GM18870 (cell line): ENCODE measurements at regions not wholly inside any gene's neighbourhood (a gene's known extent, or its start where the extent isn't known, plus 50 kb on each side); places are given as distances from the start of the nearest gene placed in this dataset.

ENCODE experiments used
- ATAC-seq: cut with Tn5 transposase; IDR thresholded peaks from one replicate; pipeline ENCODE4 v1.9.1; 2021; ENCODE audit warnings: moderate library complexity; ENCODE audit not compliant: unreplicated experiment

- no peak for ATAC-seq
Observed at GRCh38 chr4:24117975-24118374, 228.1 kb upstream of the PPARGC1A start.

- ATAC-seq: no peak
Observed at GRCh38 chr4:24116107-24116506, 226.3 kb upstream of the PPARGC1A start.

GRCh38 chr4:24114919-24115500 is 225.2 kb upstream of the PPARGC1A start:
- ATAC-seq: no peak

GRCh38 chr4:24114444-24114843 is 224.6 kb upstream of the PPARGC1A start:
- ATAC-seq: no peak

- no peak for ATAC-seq
Observed at GRCh38 chr4:24112466-24112865, 222.6 kb upstream of the PPARGC1A start.

- no peak for ATAC-seq
Observed at GRCh38 chr4:24108567-24108966, 218.7 kb upstream of the PPARGC1A start.

- ATAC-seq: no peak
Observed at GRCh38 chr4:24105327-24106038, 215.6 kb upstream of the PPARGC1A start.

GRCh38 chr4:24104158-24104565 is 214.3 kb upstream of the PPARGC1A start:
- ATAC-seq: no peak

- ATAC-seq: no peak
Observed at GRCh38 chr4:24103434-24104157, 213.7 kb upstream of the PPARGC1A start.

GRCh38 chr4:24102621-24103020 is 212.8 kb upstream of the PPARGC1A start:
- no peak for ATAC-seq

GRCh38 chr4:24096603-24097002 is 206.8 kb upstream of the PPARGC1A start:
- no peak for ATAC-seq

- ATAC-seq: no peak
Observed at GRCh38 chr4:24094726-24095125, 204.9 kb upstream of the PPARGC1A start.

- no peak for ATAC-seq
Observed at GRCh38 chr4:24093446-24093845, 203.6 kb upstream of the PPARGC1A start.

GRCh38 chr4:24091639-24092233 is 201.9 kb upstream of the PPARGC1A start:
- no peak for ATAC-seq

- no peak for ATAC-seq
Observed at GRCh38 chr4:24089851-24090534, 200.1 kb upstream of the PPARGC1A start.

GRCh38 chr4:24080871-24081270 is 191.0 kb upstream of the PPARGC1A start:
- no peak for ATAC-seq

- no peak for ATAC-seq
Observed at GRCh38 chr4:24078347-24078962, 188.6 kb upstream of the PPARGC1A start.

- ATAC-seq: no peak
Observed at GRCh38 chr4:24076811-24077210, 187.0 kb upstream of the PPARGC1A start.

- ATAC-seq: no peak
Observed at GRCh38 chr4:24073948-24074347, 184.1 kb upstream of the PPARGC1A start.

- no peak for ATAC-seq
Observed at GRCh38 chr4:24071612-24072372, 181.9 kb upstream of the PPARGC1A start.
